Caco-2 (cell line): ENCODE measurements at regions not wholly inside any gene's neighbourhood (a gene's known extent, or its start where the extent isn't known, plus 50 kb on each side); places are given as distances from the start of the nearest gene placed in this dataset.

ENCODE experiments used
- BruUV-seq: library from RNA; stranded (reverse); fragments of 400-500 nt; replicated peaks from 2 replicates; lab custom pipeline; 2021; lab: Mats Ljungman, UMichigan
- CTCF ChIA-PET: fragments of 300-600 bp; sonication (Branson Sonifier 250); formaldehyde crosslinking; loops from one replicate; lab custom pipeline; 2022; ENCODE audit warnings: antibody characterized with exemption; lab: Charles Lee
- POLR2A ChIA-PET: fragments of 300-600 bp; sonication (Branson Sonifier 250); formaldehyde crosslinking; loops from one replicate; lab custom pipeline; 2022; ENCODE audit warnings: antibody characterized with exemption; lab: Charles Lee
- DNase-seq, 2 experiments: peaks; one replicate each; pipeline versions ENCODE4 v3.0.0 to v3.0.0-alpha.2; 2020 to 2022
- H3K27me3 ChIP-seq: replicated peaks from 2 replicates; pipeline ENCODE4 v1.6.0; 2011; ENCODE audit warnings: low read length; ENCODE audit not compliant: control insufficient read depth, insufficient read depth
- H3K36me3 ChIP-seq: 2 replicates; pipeline ENCODE4 v1.5.1; 2011; ENCODE audit warnings: low read length; ENCODE audit not compliant: control insufficient read depth, insufficient read depth
- H3K4me1 ChIP-seq: fragments of 250-450 bp; sonication (Bioruptor Pico); 2 replicates; pipeline ENCODE4 v1.5.1; 2020; ENCODE audit warnings: mild to moderate bottlenecking
- H3K4me3 ChIP-seq: 2 replicates; pipeline ENCODE4 v1.5.1; 2011; ENCODE audit warnings: low read depth, mild to moderate bottlenecking, control low read depth, low read length
- H3K9me3 ChIP-seq: fragments of 250-450 bp; sonication (Bioruptor Pico); 2 replicates; pipeline ENCODE4 v1.5.1; 2020; ENCODE audit warnings: mild to moderate bottlenecking, moderate library complexity
- H3K27ac Mint-ChIP-seq: one replicate; pipeline ENCODE4 v1.8.0; 2022; ENCODE audit warnings: mixed read lengths; ENCODE audit not compliant: unreplicated experiment
- H3K27me3 Mint-ChIP-seq: one replicate; pipeline ENCODE4 v1.8.0; 2022; ENCODE audit warnings: mixed read lengths; ENCODE audit not compliant: insufficient read depth, unreplicated experiment
- H3K36me3 Mint-ChIP-seq: one replicate; pipeline ENCODE4 v1.8.0; 2022; ENCODE audit warnings: mild to moderate bottlenecking, mixed read lengths; ENCODE audit not compliant: insufficient read depth, unreplicated experiment
- H3K4me1 Mint-ChIP-seq: one replicate; pipeline ENCODE4 v1.8.0; 2022; ENCODE audit warnings: low read depth, mixed read lengths; ENCODE audit not compliant: unreplicated experiment
- H3K4me3 Mint-ChIP-seq: one replicate; pipeline ENCODE4 v1.8.0; 2022; ENCODE audit warnings: mild to moderate bottlenecking, moderate library complexity, mixed read lengths; ENCODE audit not compliant: unreplicated experiment
- H3K9me3 Mint-ChIP-seq: one replicate; pipeline ENCODE4 v1.8.0; 2022; ENCODE audit warnings: mixed read lengths; ENCODE audit not compliant: unreplicated experiment
- CTCF ChIP-seq, 2 experiments: fragments of 200-600 bp in 1 of 2; IDR thresholded peaks; 1 replicate in 1 of 2; 2 replicates in 1 of 2; pipeline versions ENCODE4 v1.5.1 to v1.8.0; 2011 to 2022; ENCODE audit warnings: antibody characterized with exemption in 1 of 2, control low read depth in 1 of 2, inconsistent platforms in 1 of 2, low read depth in 1 of 2, low read length in 1 of 2, mild to moderate bottlenecking in 1 of 2, moderate library complexity in 1 of 2; ENCODE audit not compliant: insufficient read depth in 1 of 2, severe bottlenecking in 1 of 2, unreplicated experiment in 1 of 2
- intact Hi-C: fragments of 100-400 bp; cut with micrococcal nuclease; formaldehyde crosslinking; loops from one replicate; pipeline ENCODE4 v1.10.0; 2022; ENCODE audit not compliant: unreplicated experiment

DNA sequence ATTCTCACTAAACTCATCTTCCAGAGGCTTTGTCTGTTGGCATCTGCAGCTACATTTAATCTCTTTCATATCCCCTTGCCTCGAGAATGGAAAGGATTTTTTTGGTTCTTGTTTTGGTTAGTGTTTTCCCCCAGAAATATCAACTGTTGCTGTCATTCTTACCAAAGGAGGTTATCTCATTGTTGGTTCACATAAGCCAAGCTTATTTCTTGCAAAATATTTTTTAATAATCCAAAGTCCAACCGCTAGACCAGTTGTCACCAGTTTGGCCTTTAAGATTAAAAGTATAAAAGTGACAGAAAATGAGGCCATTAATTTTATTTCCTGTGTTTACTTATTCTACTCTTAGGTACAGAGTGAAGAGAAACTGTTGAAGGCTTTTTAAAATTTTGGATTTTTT, 66.5 kb upstream of the PROX1 start:
- Mint-ChIP-seq H3K4me3 (no peak overlapping the region), H3K36me3 (no peaks in the 10 kb centered on the region), H3K4me1 (no peaks in the 10 kb centered on the region), H3K27ac (no peak overlapping the region), H3K27me3 (no peaks in the 10 kb centered on the region), H3K9me3 (peaks cover 5% of the 10 kb centered on the region)
- CTCF ChIA-PET = no interaction called here
- DNase-seq = no peak
- BruUV-seq = no TSS peak
- Histone ChIP-seq H3K4me1 (no peaks in the 10 kb centered on the region), H3K4me3 (no peak overlapping the region), H3K9me3 (no peaks in the 10 kb centered on the region), H3K27me3 (no peaks in the 10 kb centered on the region), H3K36me3 (no peaks in the 10 kb centered on the region)
- TF ChIP-seq CTCF (IDR thresholded peaks at IDR 0.05; ENCODE audit: insufficient read depth in 1 of 2, low read depth in 1 of 2, low read length in 1 of 2, severe bottlenecking in 1 of 2, unreplicated experiment in 1 of 2) = no peak
- intact Hi-C loops = no loop called here
- POLR2A ChIA-PET = no interaction called here

- H3K4me3 ChIP-seq = no peak overlapping the region
- no peaks in the 10 kb centered on the region for H3K36me3 Mint-ChIP-seq
- no peak overlapping the region for H3K27ac Mint-ChIP-seq
- DNase-seq = no peak
- BruUV-seq = no TSS peak
- H3K9me3 ChIP-seq = no peaks in the 10 kb centered on the region
- H3K4me3 Mint-ChIP-seq = no peak overlapping the region
- no peaks in the 10 kb centered on the region for H3K36me3 ChIP-seq
- H3K9me3 Mint-ChIP-seq = peaks cover 5% of the 10 kb centered on the region
- intact Hi-C loops = no loop called here
- H3K27me3 ChIP-seq = no peaks in the 10 kb centered on the region
- no peaks in the 10 kb centered on the region for H3K27me3 Mint-ChIP-seq
- no peaks in the 10 kb centered on the region for H3K4me1 Mint-ChIP-seq
- no peaks in the 10 kb centered on the region for H3K4me1 ChIP-seq
- ChIA-PET CTCF (no interaction called here), POLR2A (no interaction called here)
- no peak for TF ChIP-seq CTCF (IDR thresholded peaks at IDR 0.05; ENCODE audit: insufficient read depth in 1 of 2, low read depth in 1 of 2, low read length in 1 of 2, severe bottlenecking in 1 of 2, unreplicated experiment in 1 of 2)
Observed at GRCh38 chr1:213921712-213922111, 66.1 kb upstream of the PROX1 start.

- ChIA-PET POLR2A (no interaction called here), CTCF (no interaction called here)
- no TSS peak for BruUV-seq
- Mint-ChIP-seq H3K9me3 (peaks cover 5% of the 10 kb centered on the region), H3K36me3 (no peaks in the 10 kb centered on the region), H3K4me3 (no peak overlapping the region), H3K4me1 (no peaks in the 10 kb centered on the region), H3K27me3 (no peaks in the 10 kb centered on the region), H3K27ac (no peak overlapping the region)
- no peaks in the 10 kb centered on the region for H3K9me3 ChIP-seq
- no peak for DNase-seq
- TF ChIP-seq CTCF (IDR thresholded peaks at IDR 0.05; ENCODE audit: insufficient read depth in 1 of 2, low read depth in 1 of 2, low read length in 1 of 2, severe bottlenecking in 1 of 2, unreplicated experiment in 1 of 2) = no peak
- no peaks in the 10 kb centered on the region for H3K36me3 ChIP-seq
- H3K27me3 ChIP-seq = no peaks in the 10 kb centered on the region
- no peaks in the 10 kb centered on the region for H3K4me1 ChIP-seq
- intact Hi-C loops = no loop called here
- H3K4me3 ChIP-seq = no peak overlapping the region
Observed at GRCh38 chr1:213925531-213926182, 62.1 kb upstream of the PROX1 start.
